Stimulated activated CD8-positive, alpha-beta memory T cell treated with anti-CD3 and anti-CD28 coated beads, Interleukin-15, amount 100 ng/mL, for 4 hours (primary cell): ENCODE measurements at regions not wholly inside any gene's neighbourhood (a gene's known extent, or its start where the extent isn't known, plus 50 kb on each side); places are given as distances from the start of the nearest gene placed in this dataset.

Experiments used
- DNase-seq, 2 donors: peaks; one replicate each; pipeline ENCODE4 v3.0.0-alpha.2; 2020; ENCODE audit warnings: low read depth in 2 of 2

DNA sequence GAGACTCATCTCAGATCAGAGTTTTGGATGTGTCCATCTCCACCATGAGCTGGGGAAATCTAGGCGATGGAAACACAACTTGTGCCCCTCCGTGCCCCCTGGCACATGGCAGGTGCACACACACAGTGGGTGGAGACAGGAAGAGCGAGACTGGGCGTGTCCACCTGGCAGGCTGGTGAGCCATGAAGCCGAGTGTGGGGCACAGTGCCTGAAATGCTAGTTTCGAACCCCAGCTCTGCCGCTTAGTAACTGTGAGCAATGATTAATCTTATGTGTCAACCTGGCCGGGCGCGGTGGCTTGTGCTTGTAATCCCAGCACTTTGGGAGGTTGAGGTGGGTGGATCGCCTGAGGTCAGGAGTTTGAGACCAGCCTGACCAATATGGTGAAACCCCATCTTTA lies 80.8 kb upstream of the RNU6ATAC start:
- no peak for DNase-seq

DNA sequence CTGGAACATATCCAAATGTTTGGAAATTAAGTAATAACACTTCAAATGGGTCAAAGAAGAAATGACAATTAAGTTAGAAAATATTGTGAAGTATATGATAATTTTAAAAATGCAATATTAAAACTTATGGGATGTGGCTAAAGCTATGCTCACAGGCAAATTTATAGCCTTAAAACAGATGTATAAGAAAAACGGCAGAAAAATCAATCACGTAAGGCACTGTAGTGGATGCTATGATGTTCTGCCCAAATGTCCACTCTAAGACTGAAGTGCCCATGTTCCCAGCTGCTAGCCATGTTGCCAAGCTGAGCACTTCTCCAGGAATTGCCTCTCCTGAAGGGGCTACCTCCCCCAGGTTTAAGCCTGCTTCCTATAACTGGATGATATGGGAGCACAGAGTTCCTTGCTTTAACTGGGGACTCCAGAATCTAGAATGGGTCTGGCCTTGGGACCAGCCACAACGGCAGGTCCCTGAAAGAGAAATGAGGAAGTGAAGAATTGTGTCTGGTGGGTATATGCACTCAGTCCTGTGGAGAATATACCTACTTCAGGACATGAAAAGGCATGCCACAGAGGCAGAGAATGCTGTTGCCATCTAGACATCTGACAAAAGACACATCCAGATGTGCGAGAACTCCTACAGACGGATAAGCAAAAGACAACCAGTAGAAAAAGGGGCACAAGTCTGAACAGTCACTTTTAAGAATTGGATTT lies 78.2 kb upstream of the RXRA start:
- DNase-seq: no peak

DNA sequence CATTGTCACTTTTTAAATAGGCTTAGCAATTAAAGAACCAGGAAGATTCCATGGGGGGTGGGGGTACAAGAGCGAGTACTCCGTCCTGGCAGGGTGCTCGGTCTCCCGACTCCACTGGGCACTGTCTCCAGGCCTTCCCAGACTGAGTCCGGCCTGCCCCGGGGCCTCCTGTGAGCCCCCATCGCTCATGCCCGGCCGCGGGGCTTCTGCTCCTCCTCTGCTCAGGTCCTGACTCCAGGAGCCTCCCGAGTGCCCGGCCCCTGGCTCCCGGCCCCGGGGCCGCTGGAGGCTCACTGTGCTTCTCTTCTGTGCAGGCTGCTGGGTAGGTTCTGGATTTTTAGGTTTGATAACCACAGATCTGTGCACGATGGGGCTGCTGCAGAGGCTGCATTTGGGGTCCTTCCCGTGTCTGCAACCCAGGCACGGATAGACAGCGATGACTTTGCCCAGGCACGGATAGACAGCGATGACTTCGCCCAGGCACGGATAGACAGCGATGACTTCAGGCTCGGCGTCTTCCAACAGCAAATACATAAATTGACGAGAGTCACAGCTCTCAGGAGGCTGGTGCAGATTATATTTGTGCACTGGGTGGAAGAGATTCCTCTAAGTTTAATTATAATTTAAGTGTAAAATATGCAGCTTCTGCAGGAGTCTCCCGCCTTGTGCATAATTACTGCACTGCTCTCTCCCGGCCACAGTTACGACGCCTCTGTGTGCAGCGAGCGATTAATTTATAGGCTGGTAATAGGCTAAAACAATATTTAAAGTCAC lies 74.8 kb upstream of the RXRA start:
- no peak for DNase-seq

DNA sequence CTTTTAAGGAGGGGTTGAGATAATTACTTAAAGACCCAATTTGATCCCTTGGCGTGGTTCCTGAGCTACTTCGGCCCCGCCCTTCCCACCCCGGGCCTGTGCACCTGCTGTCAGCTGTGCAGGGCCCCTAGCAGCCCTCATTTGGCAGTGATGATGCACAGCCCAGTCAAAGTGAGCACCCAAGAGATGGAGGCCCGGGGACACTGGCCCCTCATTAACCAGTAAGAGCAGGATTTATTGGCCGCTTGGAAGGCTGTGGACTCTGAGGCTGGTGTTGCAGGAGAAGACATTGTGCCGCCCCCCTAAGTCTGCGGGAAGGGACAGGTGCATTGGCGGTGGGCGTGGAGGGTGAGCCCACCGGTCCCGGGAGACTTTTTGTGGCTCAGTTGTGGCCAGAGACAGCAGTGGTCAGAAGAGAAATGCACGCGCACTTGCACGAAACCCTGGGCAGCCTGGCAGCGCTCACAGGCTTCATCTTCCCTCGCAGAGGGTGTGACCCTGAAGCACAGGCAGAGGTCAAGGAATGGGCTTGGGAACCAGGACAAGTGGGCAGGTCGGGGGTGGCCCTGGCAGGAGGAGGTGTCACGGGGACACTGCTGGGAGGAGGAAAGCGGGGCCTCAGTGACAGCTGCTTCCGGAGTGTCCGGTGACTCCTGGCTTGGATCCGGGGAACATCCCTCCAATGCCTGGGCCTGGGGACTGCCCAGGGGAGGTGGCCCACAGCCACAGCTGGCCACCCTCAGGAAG lies 74.0 kb upstream of the RXRA start:
- no peak for DNase-seq

DNA sequence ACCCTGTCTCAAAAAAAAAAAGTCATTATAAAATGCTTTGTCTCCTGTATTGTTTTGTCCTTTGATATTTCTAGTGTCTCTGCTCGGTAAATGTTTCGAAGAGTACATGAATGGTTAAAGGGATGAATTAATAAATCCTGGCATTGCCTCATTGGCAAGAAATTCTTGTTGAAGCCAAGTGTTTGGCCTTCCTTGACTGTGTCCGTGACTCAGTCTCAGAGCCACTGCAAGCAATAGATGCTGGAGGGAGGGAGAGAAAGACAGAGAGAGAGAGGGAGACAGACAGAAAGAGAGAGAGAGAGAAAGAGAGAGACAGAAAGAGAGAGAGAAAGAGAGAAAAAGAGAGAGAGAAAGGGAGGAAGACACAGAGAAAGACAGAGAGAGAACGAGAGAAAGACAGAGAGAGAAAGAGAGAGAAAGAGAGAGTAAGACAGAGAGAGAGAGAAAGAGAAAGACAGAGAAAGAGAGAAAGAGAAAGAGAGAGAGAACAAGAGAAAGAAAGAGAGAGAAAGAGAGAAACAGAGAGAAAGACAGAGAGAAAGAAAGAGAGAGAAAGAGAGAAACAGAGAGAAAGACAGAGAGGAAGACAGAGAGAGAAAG lies 72.5 kb upstream of the RXRA start:
- no peak for DNase-seq

DNA sequence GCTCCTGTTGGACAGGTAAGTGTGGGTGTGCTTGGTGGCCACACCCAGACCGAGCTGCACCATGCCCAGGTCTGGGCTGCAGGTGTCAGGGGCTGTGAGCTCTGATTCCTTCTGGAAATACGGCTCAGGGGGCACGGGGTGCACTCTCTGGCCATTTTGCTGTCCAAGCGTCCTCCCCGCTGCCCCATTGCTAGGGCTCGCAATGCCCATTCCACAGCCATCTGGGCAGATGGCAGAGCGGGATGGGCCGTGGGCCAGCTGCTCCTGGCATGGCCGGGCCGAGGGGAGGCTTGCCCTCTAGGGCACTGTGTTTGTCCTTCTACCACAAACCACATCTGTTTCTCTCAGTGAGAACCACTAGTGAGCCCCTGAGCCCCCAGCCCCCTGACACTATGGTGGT lies 67.9 kb upstream of the RXRA start:
- no peak for DNase-seq

DNA sequence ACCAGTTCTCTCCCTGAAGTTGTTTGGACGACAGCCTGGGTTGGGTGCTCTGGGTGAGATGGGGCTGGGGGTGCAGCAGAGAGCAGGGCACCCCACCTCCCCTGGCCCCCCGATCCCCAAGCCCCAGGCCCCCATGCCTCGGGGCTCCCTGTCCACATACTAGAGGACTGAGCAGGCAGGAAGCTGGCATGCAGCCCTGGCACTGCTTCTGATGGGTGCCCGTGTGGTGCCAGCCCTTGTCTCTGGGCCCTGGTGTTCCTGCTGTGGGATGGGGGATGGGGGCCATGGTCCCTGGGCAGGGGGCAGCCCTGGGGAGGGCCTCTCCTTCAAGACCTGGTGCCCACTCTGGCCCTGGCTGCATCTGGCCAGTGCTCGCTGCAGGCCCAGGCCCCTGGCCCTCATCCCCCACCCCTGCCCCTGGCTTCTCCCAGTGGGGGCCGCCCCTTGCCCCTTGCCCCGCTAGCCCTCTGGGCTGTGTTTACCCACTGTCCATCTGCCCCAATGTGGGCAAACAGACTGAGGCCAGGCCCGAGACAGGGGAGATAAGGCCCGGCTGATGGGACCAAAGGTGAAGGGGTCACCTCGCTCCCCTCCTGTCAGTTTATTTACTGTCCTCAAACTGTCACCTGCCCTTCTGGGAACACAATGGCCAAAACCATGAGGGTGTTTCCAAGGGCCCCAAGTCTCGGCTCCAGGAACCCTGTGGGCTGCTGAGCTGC lies 67.3 kb upstream of the RXRA start:
- no peak for DNase-seq

DNA sequence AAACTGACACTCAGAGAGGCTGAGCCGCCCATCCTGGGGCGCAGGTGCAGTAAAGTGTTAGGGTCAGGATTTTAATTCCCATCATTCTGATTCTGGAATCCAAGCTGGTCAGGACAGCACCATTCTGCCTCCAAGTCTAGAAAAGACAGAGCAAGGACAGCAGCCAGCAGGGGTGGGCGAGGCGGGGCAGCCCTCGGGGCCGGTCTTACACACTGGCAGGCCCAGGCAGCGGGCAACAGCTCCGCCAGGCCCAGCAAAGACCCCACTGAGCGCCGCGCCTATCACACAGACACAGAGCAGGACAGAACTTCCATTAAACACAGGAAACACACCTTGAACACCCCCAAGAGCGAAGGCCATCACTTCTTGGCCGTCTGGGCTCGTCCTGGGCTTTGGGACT lies 66.5 kb upstream of the RXRA start:
- DNase-seq: no peak

DNA sequence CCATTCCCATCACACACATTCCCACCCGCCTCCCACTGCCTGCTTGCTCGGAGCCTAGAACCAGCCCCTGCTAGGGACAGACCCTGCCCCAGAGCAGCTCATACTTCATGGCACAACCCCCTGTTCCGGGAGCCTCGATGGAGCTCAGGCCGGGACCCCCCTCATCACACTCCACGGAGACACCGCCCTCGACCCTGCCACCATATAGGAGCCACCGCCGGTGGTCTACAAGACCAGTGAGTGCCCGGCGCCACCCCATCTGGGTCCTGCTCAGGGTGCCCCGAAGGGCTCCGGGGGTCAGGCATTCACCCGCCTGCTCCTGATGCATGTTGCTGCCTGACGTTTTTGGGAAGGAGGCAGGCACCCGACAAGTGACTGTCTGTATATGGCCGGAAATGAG lies 65.5 kb upstream of the RXRA start:
- no peak for DNase-seq

DNA sequence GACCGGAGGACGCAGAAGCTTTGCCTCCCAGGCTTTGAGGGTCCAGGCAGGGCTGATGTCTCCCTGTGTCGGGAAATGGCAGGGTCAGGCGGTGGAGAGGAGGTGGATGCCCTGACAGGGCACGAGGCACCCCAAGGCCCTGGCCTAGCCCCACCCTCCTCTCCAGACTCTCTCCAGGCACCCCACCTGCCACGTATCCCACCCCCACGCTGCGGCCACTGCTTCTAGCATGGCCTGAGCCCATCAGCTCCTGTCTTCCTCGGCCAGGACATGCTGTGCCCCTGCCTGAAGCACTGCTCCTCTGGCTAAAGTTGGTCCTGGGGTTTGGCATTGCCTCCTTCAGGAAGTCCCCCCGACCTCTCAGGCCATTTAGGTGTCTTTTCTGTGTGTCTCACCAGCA lies 64.2 kb upstream of the RXRA start:
- no peak for DNase-seq

DNA sequence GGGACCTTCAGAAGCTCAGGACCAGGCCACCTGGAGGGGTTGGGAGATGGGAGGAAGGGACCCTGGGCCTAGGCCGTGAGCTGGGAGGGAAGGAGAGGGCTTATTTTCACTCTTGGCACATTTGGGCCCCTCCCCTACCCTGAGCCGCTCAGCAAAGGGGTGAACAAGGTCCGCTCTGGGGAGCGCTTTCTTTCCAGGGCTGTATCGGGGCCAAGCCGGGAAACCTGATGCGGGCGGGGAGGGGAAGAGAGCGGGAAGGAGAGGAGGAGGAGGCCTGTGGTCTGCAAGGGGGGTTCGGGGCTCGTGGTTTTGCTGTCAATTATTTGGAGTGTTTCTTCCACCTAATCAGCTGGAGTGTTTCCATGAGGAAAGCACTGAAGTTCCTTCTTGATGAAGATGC lies 62.7 kb upstream of the RXRA start:
- DNase-seq: no peak

DNA sequence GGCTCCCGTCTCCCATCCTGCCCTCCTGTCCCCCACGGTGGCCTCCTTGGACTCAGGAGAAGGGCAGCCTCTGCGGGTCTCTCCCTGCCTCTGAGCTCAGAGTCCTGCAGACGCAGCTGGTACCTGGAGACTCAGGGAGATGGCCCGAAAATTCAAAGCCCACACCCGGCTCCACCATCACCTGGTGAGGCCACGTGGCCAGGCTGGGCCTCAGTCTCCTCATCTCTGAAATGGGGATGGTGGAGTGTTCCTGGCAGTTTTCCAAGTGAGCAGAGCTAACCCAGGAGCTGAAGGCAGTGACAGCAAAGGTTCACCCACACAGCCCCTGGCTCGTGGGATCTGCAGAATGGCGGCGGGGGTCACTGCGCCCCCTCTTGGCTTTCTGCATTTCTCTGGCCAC lies 62.1 kb upstream of the RXRA start:
- no peak for DNase-seq

DNA sequence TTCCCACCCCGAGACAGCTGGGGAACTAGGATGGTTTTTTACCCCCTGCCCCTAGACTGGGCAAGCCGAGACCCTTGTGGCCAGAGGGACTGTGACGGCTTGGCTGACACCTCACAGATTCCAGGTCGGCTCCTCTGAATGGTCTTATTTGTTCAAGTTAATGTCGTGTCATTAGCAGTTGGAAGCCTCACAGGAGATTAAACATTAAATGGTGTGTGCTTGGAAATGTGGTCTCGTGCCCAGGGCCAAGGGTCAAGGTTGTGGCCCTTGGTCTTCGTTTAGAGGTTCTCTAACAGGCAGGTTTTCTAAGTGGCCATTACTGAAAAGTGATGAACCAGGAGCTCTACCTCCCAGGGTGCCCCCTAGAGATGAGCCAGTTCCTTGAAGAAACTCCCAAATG lies 61.2 kb upstream of the RXRA start:
- DNase-seq: no peak

DNA sequence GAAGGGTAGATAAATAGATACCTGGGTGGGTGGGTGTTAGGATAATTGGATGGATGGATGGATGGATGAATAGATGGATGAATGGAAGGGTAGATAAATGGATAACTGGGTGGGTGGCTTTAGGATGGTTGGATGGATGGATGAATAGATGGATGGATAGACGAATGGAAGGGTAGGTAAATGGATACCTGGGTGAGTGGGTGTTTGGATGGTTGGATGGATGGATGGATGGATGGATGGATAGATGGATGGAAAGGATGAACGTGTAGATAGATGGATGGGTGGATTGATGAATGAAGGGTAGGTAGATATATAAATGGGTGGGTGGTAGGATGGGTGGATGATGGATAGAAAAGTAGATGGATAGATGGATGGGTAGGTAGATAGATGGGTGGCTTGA lies 59.8 kb upstream of the RXRA start:
- DNase-seq: no peak

DNA sequence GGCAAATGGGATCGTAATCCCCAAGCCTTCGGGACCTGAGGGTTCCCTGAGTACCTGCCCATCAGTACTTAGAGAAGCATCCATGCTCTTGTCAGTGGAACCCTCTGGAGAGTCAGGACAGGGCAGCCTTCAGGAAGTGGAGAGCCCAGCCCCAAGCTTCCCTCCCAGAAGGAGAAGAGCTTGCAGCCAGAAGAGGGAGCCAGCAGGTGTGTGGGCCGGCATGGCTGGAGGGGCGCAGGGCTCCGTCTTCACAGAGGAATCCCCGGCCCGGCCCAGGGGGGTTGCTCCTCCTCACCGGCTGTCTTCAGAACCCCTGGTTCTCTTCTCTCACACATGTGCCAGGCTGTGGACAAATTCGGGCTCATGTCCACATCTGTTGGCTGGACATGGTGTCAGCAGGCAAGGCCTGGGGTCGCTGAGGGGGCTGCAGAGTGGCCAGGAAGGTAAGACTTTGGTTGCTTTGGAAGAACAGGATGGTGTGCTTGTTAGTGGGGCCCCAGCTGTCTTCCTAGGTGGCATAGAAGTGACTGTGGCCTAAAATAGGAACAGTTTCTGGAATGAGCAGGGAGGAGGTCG lies 58.9 kb upstream of the RXRA start:
- DNase-seq: no peak

DNA sequence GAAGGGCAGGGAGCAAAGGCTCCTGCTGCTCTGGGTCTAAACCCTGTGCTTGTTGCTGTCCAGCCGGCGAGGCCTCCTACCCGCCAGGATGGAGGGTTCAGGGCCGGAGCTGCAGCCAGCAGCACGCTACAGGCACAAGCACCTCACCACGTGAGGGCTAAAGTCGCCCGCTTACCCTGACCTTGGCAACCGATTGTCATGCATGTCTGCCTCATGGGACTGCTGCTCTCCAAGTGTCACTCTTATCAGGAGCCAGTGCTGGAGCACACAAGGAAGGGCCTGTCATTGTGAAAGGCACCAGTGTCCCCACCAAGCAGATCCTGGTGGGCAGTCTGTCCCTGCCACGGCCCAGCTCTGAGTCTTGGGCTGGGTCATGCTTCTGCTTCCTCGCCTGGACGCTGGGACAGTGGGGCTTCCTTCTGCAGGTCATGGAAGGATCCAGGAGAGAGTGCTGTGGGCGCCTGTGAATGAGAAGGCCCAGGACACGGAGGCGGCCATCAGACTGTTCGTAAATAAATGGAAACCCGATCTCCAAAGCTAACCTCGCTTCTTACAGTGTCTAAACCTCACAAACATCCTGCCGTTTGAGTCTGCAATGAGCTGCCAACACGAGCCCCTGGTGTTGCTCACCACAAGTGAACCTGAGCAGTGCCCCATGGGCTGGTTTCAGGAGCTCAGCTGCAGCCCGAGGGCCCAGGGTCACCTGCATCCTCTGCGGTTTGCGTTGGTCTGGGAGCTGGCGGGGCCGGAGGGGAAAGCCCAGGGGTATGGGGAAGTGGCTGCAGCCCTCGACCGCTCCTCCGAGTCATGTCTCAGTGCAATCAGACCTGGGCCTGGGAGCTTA lies 58.2 kb upstream of the RXRA start:
- DNase-seq: no peak

DNA sequence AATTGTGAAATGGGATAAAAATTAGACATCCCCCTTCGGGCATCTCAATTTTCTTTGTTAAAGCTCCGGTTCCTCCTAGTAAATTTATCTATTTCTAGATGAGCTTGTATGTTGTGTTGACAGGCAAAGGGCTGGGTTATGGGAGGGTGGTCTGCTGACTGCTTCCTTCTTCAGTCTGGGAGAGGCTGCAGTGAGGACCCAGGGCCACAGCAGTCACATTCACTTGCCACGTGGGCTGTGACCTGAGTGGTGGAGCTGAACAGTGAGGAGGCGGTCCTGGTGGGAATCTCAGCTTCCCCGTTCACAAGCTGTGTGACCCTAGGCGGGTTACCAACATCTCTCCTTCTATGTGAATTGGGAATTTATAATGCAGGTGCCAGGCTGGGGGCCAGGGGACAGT lies 57.5 kb upstream of the RXRA start:
- no peak for DNase-seq

DNA sequence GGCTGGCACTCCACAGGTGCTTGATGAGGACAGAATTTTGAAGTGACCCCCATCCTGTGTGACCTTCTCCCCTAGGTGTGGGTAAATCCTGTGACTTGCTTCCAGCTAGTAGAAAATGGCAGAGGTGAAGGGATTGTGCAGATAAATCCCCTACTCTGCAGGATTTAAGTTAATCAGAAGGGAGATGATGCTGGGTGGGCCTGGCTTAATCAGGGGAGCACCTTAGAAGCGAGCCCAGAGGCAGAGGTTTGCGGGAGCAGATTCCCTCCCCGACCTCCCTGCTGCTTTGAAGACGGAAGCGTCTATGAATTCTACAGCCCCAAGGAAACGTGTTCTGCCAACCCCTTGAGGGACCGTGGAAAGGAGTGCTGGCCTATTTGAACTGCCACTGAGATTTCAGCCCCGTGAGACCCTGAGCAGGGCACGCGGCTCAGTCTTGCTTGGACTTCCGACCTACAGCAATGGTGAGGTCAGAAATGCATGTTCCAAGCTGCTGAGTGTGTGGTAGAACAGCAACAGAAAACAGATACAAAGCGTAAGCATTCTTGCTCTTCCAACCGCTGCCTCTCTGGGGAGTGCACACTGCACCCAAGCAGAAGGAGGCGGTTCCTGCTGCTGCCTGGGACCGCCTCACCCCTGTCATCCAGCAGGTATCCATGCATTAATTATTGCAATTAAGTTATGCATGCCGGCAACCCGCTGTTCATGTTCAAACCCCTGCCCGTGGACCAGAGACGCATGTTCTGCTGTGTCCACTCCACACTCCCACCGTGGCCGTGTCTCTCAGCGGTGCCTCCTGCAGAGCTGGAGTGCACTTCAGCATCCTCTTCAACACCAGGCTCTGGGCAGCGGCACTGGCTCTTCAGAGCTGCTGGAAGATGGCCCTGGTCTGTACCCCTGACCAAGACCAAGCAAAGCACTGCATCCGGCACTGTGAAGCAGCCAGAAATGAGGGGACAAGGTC lies 54.6 kb upstream of the RXRA start:
- no peak for DNase-seq

DNA sequence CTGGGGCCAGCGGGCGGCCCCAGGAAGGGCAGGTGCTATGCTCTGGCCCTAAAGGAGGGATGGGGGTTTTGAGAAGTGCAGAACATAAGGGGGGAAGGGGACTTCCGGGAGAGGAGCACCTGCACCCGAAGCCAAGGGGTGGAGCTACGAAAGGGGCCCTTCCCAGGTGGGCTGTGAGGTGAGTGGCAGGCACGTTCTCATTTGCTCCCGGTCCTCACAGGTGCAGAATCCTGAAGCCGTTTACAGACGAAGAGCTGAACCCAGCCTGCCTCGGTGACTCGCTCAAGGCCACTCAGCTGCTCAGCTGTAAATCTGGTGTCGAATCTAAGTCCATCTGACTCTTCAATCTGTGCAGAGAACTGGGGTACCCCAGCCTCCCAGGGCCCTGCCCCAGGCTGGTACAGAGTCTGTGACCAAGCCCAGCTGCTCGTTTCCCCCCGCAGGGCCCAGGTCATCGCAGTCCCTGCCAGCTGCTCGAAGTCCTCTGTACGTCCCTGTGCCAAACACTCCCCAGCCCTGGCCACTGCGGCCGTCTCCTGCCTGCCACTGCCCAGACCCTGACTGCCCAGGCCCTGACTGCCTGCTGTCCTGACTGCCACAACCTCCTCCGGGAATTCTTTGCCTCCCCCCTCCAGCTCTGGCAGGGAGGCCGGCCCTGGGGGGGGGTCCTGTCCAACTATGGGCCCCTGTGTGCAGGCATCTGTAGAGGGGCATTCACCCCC lies 53.8 kb upstream of the RXRA start:
- no peak for DNase-seq
